ENCODE measurements at regions not wholly inside any gene's neighbourhood (a gene's known extent, or its start where the extent isn't known, plus 50 kb on each side); places are given as distances from the start of the nearest gene placed in this dataset.

GRCh38 chr4:116469582-116469981 lies 615.8 kb downstream of the TRAM1L1 start:
- TF ChIP-seq EP300 (IDR thresholded peaks at IDR 0.05): no peak
- no peak for TF ChIP-seq CTCF (IDR thresholded peaks at IDR 0.05)

Data from tibial nerve (tissue), 4 donors.